PC-3 (cell line): ENCODE measurements at regions not wholly inside any gene's neighbourhood (a gene's known extent, or its start where the extent isn't known, plus 50 kb on each side); places are given as distances from the start of the nearest gene placed in this dataset.

Experiments
- ATAC-seq: fragments of 200-7000 bp; cut with Tn5 transposase; 2 replicates; pipeline ENCODE4 v1.9.1; 2020; ENCODE audit warnings: mild to moderate bottlenecking, moderate library complexity
- BruUV-seq: library from RNA; stranded (reverse); fragments of 400-500 nt; replicated peaks from 2 replicates; lab custom pipeline; 2021; lab: Mats Ljungman, UMichigan
- CTCF ChIA-PET: fragments of 300-600 bp; sonication (Branson Sonifier 250); formaldehyde crosslinking; loops from one replicate; lab custom pipeline; 2022; ENCODE audit warnings: antibody characterized with exemption; lab: Charles Lee
- POLR2A ChIA-PET: fragments of 300-600 bp; sonication (Branson Sonifier 250); formaldehyde crosslinking; loops from one replicate; lab custom pipeline; 2022; ENCODE audit warnings: antibody characterized with exemption; ENCODE audit not compliant: unreplicated experiment; lab: Charles Lee
- DNase-seq: peaks from one replicate; pipeline ENCODE4 v3.0.0-alpha.2; 2015
- H2AFZ ChIP-seq: fragments of 300-600 bp; sonication (generic); 2 replicates; pipeline ENCODE4 v1.6.0; 2016; ENCODE audit warnings: antibody characterized with exemption, low read length
- H3F3A ChIP-seq: fragments of 300-600 bp; sonication (generic); one replicate; pipeline ENCODE4 v1.6.0; 2017; ENCODE audit warnings: antibody characterized with exemption, low read length, control low read depth, mild to moderate bottlenecking; ENCODE audit not compliant: unreplicated experiment
- H3K27ac ChIP-seq: fragments of 300-600 bp; sonication (generic); 2 replicates; pipeline ENCODE4 v1.5.1; 2016; ENCODE audit warnings: mild to moderate bottlenecking, low read length
- H3K27me3 ChIP-seq: fragments of 300-600 bp; sonication (generic); 2 replicates; pipeline ENCODE4 v1.6.1; 2016; ENCODE audit warnings: low read length, mixed read lengths
- H3K36me3 ChIP-seq: fragments of 300-600 bp; sonication (generic); 2 replicates; pipeline ENCODE4 v1.6.1; 2016; ENCODE audit warnings: low read depth, mixed run types, low read length, mixed read lengths
- H3K4me1 ChIP-seq: fragments of 300-600 bp; sonication (generic); 2 replicates; pipeline ENCODE4 v1.5.1; 2016; ENCODE audit warnings: low read length; ENCODE audit not compliant: insufficient read depth
- H3K4me2 ChIP-seq: fragments of 300-600 bp; sonication (generic); 2 replicates; pipeline ENCODE4 v1.6.0; 2016; ENCODE audit warnings: low read length
- H3K4me3 ChIP-seq: fragments of 300-600 bp; sonication (generic); 2 replicates; pipeline ENCODE4 v1.5.1; 2016; ENCODE audit warnings: mild to moderate bottlenecking, low read length, mixed read lengths
- H3K79me2 ChIP-seq: fragments of 300-600 bp; sonication (generic); 2 replicates; pipeline ENCODE4 v1.6.1; 2017; ENCODE audit warnings: low read length, mixed read lengths
- H3K9ac ChIP-seq: fragments of 300-600 bp; sonication (generic); 2 replicates; pipeline ENCODE4 v1.6.0; 2016; ENCODE audit warnings: mild to moderate bottlenecking, low read length
- H3K9me2 ChIP-seq: fragments of 300-600 bp; sonication (generic); replicated peaks from 2 replicates; pipeline ENCODE4 v1.6.1; 2016; ENCODE audit warnings: mixed run types, low read length, mixed read lengths
- H3K9me3 ChIP-seq: fragments of 300-600 bp; sonication (generic); 2 replicates; pipeline ENCODE4 v1.6.1; 2016; ENCODE audit warnings: low read length, mixed read lengths
- H4K20me1 ChIP-seq: fragments of 300-600 bp; sonication (generic); 2 replicates; pipeline ENCODE4 v1.6.1; 2016; ENCODE audit warnings: low read length, mixed read lengths
- EZH2 ChIP-seq: fragments of 300-600 bp; sonication (generic); IDR thresholded peaks from one replicate; pipeline ENCODE4 v1.6.1; 2017; ENCODE audit warnings: antibody characterized with exemption, mild to moderate bottlenecking, low read length; ENCODE audit not compliant: unreplicated experiment
- EZH2phosphoT487 ChIP-seq: fragments of 300-600 bp; sonication (generic); IDR thresholded peaks from 2 replicates; pipeline ENCODE4 v1.6.1; 2018; ENCODE audit warnings: mild to moderate bottlenecking, antibody characterized with exemption, low read length, borderline replicate concordance
- intact Hi-C: fragments of 100-400 bp; cut with micrococcal nuclease; formaldehyde crosslinking; loops from 2 replicates; pipeline ENCODE4 v1.9.0; 2023
- TF ChIP-seq, protein P1 (sequence below): fragments of 300-600 bp; sonication (generic); conservative IDR thresholded peaks from 2 replicates; pipeline ENCODE4 v1.5.1; 2017; ENCODE audit warnings: antibody characterized with exemption, low read depth, mild to moderate bottlenecking, low read length

DNA sequence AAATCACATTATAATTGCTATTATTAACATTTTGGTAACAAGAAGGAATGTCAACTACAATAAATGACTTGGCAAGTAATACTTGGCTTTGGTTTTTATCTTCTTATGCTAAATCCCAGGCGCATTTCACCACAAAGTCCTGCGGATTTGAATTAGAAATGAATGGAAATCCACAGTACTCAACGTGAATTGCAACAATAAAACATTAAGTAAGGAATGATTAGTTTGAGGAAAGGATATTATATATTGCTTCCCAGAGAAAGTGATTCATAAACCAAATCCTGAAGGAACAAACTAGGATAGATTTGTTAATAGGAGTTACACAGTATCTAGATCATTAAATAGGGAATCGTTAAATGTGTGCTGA is 1089.7 kb downstream of the TRHDE start:
- intact Hi-C loops: no loop called here
- no TSS peak for BruUV-seq
- H3K4me1 ChIP-seq: no peaks in the 10 kb centered on the region
- H3K79me2 ChIP-seq: no peaks in the 10 kb centered on the region
- no peak overlapping the region for H3K4me3 ChIP-seq
- no peaks in the 10 kb centered on the region for H4K20me1 ChIP-seq
- no peak overlapping the region for H2AFZ ChIP-seq
- TF ChIP-seq, protein P1, sequence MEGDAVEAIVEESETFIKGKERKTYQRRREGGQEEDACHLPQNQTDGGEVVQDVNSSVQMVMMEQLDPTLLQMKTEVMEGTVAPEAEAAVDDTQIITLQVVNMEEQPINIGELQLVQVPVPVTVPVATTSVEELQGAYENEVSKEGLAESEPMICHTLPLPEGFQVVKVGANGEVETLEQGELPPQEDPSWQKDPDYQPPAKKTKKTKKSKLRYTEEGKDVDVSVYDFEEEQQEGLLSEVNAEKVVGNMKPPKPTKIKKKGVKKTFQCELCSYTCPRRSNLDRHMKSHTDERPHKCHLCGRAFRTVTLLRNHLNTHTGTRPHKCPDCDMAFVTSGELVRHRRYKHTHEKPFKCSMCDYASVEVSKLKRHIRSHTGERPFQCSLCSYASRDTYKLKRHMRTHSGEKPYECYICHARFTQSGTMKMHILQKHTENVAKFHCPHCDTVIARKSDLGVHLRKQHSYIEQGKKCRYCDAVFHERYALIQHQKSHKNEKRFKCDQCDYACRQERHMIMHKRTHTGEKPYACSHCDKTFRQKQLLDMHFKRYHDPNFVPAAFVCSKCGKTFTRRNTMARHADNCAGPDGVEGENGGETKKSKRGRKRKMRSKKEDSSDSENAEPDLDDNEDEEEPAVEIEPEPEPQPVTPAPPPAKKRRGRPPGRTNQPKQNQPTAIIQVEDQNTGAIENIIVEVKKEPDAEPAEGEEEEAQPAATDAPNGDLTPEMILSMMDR: no peak
- TF ChIP-seq EZH2phosphoT487 (no peak), EZH2 (no peak)
- DNase-seq (no peak), ATAC-seq (no peak)
- ChIA-PET POLR2A (no interaction called here), CTCF (no interaction called here)
- no peaks in the 10 kb centered on the region for H3K27me3 ChIP-seq
- no peak overlapping the region for H3K27ac ChIP-seq
- H3K9me3 ChIP-seq: no peaks in the 10 kb centered on the region
- H3K36me3 ChIP-seq: no peaks in the 10 kb centered on the region
- H3F3A ChIP-seq: no peaks in the 10 kb centered on the region
- H3K9me2 ChIP-seq: no peaks in the 10 kb centered on the region
- H3K4me2 ChIP-seq: no peak overlapping the region
- H3K9ac ChIP-seq: no peak overlapping the region

DNA sequence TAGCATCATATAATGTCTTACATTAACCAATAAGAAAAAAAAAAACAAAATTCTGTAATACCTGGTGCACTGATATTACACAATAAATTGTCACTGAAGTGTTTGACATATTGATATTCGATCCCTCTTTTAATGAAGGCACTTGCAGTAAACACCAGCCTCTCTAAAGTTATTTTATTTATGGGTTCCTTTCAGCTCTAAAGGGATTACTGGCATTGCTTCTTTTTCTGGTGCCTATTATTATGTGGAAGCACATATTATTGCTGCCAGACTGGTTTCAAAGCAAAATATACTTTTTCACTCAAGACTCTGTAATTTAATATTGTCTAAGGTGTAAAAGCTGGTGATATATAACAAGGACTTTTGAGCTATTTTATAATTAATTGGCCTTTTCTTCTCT is 1090.5 kb downstream of the TRHDE start:
- DNase-seq: no peak
- H3K36me3 ChIP-seq: no peaks in the 10 kb centered on the region
- no peak overlapping the region for H3K27ac ChIP-seq
- no peak overlapping the region for H2AFZ ChIP-seq
- no peaks in the 10 kb centered on the region for H4K20me1 ChIP-seq
- H3K9me2 ChIP-seq: no peaks in the 10 kb centered on the region
- intact Hi-C loops: no loop called here
- ATAC-seq: no peak
- no TSS peak for BruUV-seq
- TF ChIP-seq EZH2phosphoT487: no peak
- TF ChIP-seq EZH2: no peak
- no peaks in the 10 kb centered on the region for H3K79me2 ChIP-seq
- H3K9me3 ChIP-seq: no peaks in the 10 kb centered on the region
- H3K27me3 ChIP-seq: no peaks in the 10 kb centered on the region
- no peak overlapping the region for H3K4me2 ChIP-seq
- no peak overlapping the region for H3K4me3 ChIP-seq
- ChIA-PET CTCF (no interaction called here), POLR2A (no interaction called here)
- H3K4me1 ChIP-seq: no peaks in the 10 kb centered on the region
- no peaks in the 10 kb centered on the region for H3F3A ChIP-seq
- H3K9ac ChIP-seq: no peak overlapping the region

DNA sequence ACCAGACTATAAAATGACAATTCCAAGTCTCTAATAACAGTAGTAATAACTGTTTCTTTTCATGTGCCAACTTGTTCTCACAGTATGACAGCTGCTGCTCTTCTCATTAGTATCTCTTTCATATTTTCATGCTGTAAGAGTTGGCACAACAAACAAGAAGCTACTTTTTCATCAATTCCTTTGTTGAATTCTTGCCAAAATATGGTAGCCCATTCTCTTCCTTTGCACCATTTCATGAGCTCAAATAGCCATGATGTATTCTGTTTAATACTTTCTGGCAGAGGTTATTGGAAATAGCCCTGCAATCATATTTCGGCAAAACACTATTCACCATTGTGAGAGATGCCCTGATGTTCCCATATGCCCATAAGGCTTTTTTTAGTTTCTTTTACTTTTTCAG is 1100.7 kb downstream of the TRHDE start:
- no peak for DNase-seq
- intact Hi-C loops: no loop called here
- H3K79me2 ChIP-seq: no peaks in the 10 kb centered on the region
- no peaks in the 10 kb centered on the region for H3K27me3 ChIP-seq
- ChIA-PET CTCF (no interaction called here), POLR2A (no interaction called here)
- no peaks in the 10 kb centered on the region for H3K36me3 ChIP-seq
- TF ChIP-seq EZH2 (no peak), EZH2phosphoT487 (no peak)
- TF ChIP-seq, protein P1: no peak
- ATAC-seq: no peak
- H2AFZ ChIP-seq: no peak overlapping the region
- H3K4me1 ChIP-seq: no peaks in the 10 kb centered on the region
- 0 out of 2 replicates have a peak, but pooled peaks cover 4% of the 10 kb centered on the region for H3K9me2 ChIP-seq
- no peaks in the 10 kb centered on the region for H4K20me1 ChIP-seq
- BruUV-seq: no TSS peak
- H3K9me3 ChIP-seq: no peaks in the 10 kb centered on the region
- no peak overlapping the region for H3K4me3 ChIP-seq
- no peaks in the 10 kb centered on the region for H3F3A ChIP-seq
- no peak overlapping the region for H3K4me2 ChIP-seq
- no peak overlapping the region for H3K27ac ChIP-seq
- H3K9ac ChIP-seq: no peak overlapping the region
